Omental fat pad (tissue), 3 donors: ENCODE measurements at regions not wholly inside any gene's neighbourhood (a gene's known extent, or its start where the extent isn't known, plus 50 kb on each side); places are given as distances from the start of the nearest gene placed in this dataset.
"Not testable (repeated sequence)": the region's sequence is repeated elsewhere in the genome, so short reads cannot be mapped to it uniquely, and the experiment has no call there.

ENCODE experiments used
- ATAC-seq: fragments of 150-250 bp; one replicate; pipeline ENCODE4 v1.9.1; 2016; ENCODE audit warnings: mild to moderate bottlenecking, moderate library complexity; ENCODE audit not compliant: low FRiP score
- DNase-seq: peaks from one replicate; pipeline ENCODE4 v3.0.0-alpha.2; 2019; ENCODE audit warnings: low spot score
- TF ChIP-seq, protein P1 (sequence below), 3 donors: fragments of 450-650 bp; IDR thresholded peaks; one replicate each; pipeline ENCODE4 v1.5.1; 2016 to 2017; ENCODE audit warnings: antibody characterized with exemption in 3 of 3, mild to moderate bottlenecking in 3 of 3, moderate library complexity in 2 of 3

GRCh38 chr3:145313751-145314150, 847.2 kb downstream of the PLOD2 start:
- TF ChIP-seq, protein P1, sequence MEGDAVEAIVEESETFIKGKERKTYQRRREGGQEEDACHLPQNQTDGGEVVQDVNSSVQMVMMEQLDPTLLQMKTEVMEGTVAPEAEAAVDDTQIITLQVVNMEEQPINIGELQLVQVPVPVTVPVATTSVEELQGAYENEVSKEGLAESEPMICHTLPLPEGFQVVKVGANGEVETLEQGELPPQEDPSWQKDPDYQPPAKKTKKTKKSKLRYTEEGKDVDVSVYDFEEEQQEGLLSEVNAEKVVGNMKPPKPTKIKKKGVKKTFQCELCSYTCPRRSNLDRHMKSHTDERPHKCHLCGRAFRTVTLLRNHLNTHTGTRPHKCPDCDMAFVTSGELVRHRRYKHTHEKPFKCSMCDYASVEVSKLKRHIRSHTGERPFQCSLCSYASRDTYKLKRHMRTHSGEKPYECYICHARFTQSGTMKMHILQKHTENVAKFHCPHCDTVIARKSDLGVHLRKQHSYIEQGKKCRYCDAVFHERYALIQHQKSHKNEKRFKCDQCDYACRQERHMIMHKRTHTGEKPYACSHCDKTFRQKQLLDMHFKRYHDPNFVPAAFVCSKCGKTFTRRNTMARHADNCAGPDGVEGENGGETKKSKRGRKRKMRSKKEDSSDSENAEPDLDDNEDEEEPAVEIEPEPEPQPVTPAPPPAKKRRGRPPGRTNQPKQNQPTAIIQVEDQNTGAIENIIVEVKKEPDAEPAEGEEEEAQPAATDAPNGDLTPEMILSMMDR (IDR thresholded peaks at IDR 0.05), result no peak
- no peak for ATAC-seq
- no peak for DNase-seq

DNA sequence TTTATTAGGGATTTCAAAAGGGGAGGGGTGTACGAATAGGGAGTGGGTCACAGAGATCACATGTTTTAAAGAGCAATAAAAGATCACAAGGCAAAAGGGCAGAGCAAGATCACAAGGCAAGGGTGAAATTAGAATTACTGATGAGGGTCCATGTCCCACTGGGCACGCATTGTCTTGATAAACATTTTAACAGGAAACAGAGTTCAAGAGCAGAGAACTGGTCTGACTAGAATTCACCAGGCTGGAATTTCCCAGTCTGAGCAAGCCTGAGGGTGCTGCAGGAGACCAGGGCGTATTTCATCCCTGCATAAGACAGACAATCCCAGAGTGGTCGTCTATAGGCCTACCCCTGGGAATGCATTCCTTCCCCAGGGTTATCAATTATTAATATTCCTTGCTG, 844.7 kb downstream of the PLOD2 start:
- ATAC-seq, DNase-seq: not testable (repeated sequence)

GRCh38 chr3:145326666-145327065, 834.3 kb downstream of the PLOD2 start:
- TF ChIP-seq, protein P1 (IDR thresholded peaks at IDR 0.05), result no peak

GRCh38 chr3:145333427-145333826, 827.6 kb downstream of the PLOD2 start:
- DNase-seq, ATAC-seq: not testable (repeated sequence)

More at GRCh38 chr3:145326666-145327065, 834.3 kb downstream of the PLOD2 start:
- ATAC-seq (no peak), DNase-seq (no peak)

- TF ChIP-seq, protein P1 (IDR thresholded peaks at IDR 0.05), result no peak
- ATAC-seq (no peak), DNase-seq (no peak)
Observed at GRCh38 chr3:145333931-145334330, 827.1 kb downstream of the PLOD2 start.

DNA sequence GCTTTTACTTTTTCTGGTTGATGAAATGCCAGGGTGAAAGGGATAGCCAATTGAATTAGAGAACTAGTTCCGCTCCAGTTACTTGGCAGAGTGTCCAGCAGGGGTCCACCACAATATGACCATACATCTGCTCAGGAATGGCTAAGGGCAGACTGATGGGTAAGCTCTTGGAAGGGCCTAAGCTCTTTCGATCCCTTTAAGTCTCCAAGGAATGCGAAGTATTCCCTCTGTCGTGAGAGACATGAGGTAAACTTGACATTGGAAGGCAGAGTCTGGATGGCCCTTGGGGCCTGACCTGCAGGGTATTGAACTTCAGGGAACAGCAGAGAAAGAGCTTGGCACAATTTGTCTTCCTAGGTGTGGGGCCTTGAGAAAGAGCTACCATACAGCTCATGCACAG, 805.8 kb downstream of the PLOD2 start:
- DNase-seq, result no peak
- TF ChIP-seq, protein P1 (IDR thresholded peaks at IDR 0.05), result no peak
- ATAC-seq, result no peak

- ATAC-seq (no peak), DNase-seq (no peak)
- TF ChIP-seq, protein P1 (IDR thresholded peaks at IDR 0.05), result no peak
Observed at GRCh38 chr3:145357453-145357852, 803.5 kb downstream of the PLOD2 start.

- DNase-seq, result no peak
Observed at GRCh38 chr3:145359040-145359439, 801.9 kb downstream of the PLOD2 start.

More at GRCh38 chr3:145359040-145359439, 801.9 kb downstream of the PLOD2 start:
- TF ChIP-seq, protein P1 (IDR thresholded peaks at IDR 0.05), result no peak
- no peak for ATAC-seq
